ENCODE measurements at regions not wholly inside any gene's neighbourhood (a gene's known extent, or its start where the extent isn't known, plus 50 kb on each side); places are given as distances from the start of the nearest gene placed in this dataset.

DNA sequence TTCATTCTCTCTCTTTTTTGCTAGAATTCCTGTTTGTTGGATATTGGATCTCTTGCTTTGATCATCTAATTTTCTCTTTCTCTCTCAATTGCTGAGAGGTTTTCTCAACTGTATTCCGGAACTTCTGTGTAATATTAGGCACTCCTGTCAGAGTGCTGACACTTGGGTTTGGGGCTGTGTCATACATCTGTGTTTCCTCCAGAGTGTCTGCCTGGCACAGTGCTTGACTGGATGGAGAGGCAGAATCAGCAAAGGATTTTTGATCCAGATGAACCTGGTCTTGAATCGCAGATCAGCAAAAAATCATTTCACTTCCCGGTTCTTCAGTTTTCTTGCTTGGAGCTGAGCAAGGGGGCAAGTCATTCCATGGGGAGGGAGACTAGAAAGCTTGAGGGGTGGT lies 87.7 kb upstream of the CXCR4 start:
- Histone ChIP-seq H3K4me3 (ENCODE audit: low read length) (no peak overlapping the region), H3K27ac (ENCODE audit: low read length) (no peak overlapping the region), H3K9me2 (ENCODE audit: insufficient read depth, low read length) (no peaks in the 10 kb centered on the region), H3K79me2 (replicated peaks; ENCODE audit: insufficient read depth, low read length) (no peaks in the 10 kb centered on the region), H3F3A (ENCODE audit: insufficient read depth, low read length, poor library complexity, severe bottlenecking) (no peaks in the 10 kb centered on the region), H3K4me2 (ENCODE audit: low read length) (no peak overlapping the region), H4K20me1 (ENCODE audit: insufficient read depth) (no peaks in the 10 kb centered on the region), H2AFZ (ENCODE audit: low read depth, low read length) (no peak overlapping the region), H3K9me3 (ENCODE audit: low read length) (no peaks in the 10 kb centered on the region), H3K27me3 (ENCODE audit: insufficient read depth, low read depth, low read length) (no peaks in the 10 kb centered on the region), H3K9ac (ENCODE audit: low read length) (no peak overlapping the region), H3K36me3 (ENCODE audit: insufficient read depth, low read length) (no peaks in the 10 kb centered on the region)
- TF ChIP-seq RAD21 (conservative IDR thresholded peaks at IDR 0.05), result no peak
- TF ChIP-seq, protein P1, sequence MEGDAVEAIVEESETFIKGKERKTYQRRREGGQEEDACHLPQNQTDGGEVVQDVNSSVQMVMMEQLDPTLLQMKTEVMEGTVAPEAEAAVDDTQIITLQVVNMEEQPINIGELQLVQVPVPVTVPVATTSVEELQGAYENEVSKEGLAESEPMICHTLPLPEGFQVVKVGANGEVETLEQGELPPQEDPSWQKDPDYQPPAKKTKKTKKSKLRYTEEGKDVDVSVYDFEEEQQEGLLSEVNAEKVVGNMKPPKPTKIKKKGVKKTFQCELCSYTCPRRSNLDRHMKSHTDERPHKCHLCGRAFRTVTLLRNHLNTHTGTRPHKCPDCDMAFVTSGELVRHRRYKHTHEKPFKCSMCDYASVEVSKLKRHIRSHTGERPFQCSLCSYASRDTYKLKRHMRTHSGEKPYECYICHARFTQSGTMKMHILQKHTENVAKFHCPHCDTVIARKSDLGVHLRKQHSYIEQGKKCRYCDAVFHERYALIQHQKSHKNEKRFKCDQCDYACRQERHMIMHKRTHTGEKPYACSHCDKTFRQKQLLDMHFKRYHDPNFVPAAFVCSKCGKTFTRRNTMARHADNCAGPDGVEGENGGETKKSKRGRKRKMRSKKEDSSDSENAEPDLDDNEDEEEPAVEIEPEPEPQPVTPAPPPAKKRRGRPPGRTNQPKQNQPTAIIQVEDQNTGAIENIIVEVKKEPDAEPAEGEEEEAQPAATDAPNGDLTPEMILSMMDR (IDR thresholded peaks at IDR 0.05; ENCODE audit: poor library complexity, severe bottlenecking), result no peak
- no peak for TF ChIP-seq EZH2 (IDR thresholded peaks at IDR 0.05; ENCODE audit: borderline replicate concordance, insufficient read depth, low read length, poor library complexity, severe bottlenecking)
- TF ChIP-seq TAF1 (IDR thresholded peaks at IDR 0.05; ENCODE audit: low read depth), result no peak
- no peak for TF ChIP-seq POLR2AphosphoS5 (IDR thresholded peaks at IDR 0.05)
- TF ChIP-seq EP300 (conservative IDR thresholded peaks at IDR 0.05; ENCODE audit: poor library complexity, severe bottlenecking), result no peak
- no peak for TF ChIP-seq SMC3 (conservative IDR thresholded peaks at IDR 0.05; ENCODE audit: poor library complexity)
- no peak for TF ChIP-seq MXI1 (conservative IDR thresholded peaks at IDR 0.05; ENCODE audit: poor library complexity, severe bottlenecking)
- TF ChIP-seq, protein P2, sequence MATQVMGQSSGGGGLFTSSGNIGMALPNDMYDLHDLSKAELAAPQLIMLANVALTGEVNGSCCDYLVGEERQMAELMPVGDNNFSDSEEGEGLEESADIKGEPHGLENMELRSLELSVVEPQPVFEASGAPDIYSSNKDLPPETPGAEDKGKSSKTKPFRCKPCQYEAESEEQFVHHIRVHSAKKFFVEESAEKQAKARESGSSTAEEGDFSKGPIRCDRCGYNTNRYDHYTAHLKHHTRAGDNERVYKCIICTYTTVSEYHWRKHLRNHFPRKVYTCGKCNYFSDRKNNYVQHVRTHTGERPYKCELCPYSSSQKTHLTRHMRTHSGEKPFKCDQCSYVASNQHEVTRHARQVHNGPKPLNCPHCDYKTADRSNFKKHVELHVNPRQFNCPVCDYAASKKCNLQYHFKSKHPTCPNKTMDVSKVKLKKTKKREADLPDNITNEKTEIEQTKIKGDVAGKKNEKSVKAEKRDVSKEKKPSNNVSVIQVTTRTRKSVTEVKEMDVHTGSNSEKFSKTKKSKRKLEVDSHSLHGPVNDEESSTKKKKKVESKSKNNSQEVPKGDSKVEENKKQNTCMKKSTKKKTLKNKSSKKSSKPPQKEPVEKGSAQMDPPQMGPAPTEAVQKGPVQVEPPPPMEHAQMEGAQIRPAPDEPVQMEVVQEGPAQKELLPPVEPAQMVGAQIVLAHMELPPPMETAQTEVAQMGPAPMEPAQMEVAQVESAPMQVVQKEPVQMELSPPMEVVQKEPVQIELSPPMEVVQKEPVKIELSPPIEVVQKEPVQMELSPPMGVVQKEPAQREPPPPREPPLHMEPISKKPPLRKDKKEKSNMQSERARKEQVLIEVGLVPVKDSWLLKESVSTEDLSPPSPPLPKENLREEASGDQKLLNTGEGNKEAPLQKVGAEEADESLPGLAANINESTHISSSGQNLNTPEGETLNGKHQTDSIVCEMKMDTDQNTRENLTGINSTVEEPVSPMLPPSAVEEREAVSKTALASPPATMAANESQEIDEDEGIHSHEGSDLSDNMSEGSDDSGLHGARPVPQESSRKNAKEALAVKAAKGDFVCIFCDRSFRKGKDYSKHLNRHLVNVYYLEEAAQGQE (IDR thresholded peaks at IDR 0.05; ENCODE audit: borderline replicate concordance), result no peak

DNA sequence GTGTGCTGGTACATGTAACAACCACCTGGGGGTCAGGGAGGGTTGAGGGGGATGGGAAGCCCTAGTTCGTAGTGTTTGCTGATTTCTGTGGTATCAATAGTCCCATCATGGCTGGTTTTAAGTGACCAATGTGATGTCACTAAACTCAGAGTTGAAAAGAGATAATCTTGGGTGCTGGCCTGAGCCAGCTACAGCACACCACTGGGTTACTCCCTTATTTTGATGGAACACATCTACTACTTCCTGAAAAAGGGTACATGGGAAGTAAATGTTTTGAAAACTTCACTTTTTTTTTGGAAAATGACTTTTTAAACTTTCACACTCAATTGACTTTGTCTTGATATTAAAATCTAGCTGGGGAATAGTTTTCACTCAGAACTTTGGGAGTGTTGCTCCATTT lies 87.0 kb upstream of the CXCR4 start:
- Histone ChIP-seq H3K9ac (ENCODE audit: low read length) (no peak overlapping the region), H2AFZ (ENCODE audit: low read depth, low read length) (no peak overlapping the region), H4K20me1 (ENCODE audit: insufficient read depth) (no peaks in the 10 kb centered on the region), H3K27me3 (ENCODE audit: insufficient read depth, low read depth, low read length) (no peaks in the 10 kb centered on the region), H3K9me2 (ENCODE audit: insufficient read depth, low read length) (no peaks in the 10 kb centered on the region), H3K27ac (ENCODE audit: low read length) (no peak overlapping the region), H3K79me2 (replicated peaks; ENCODE audit: insufficient read depth, low read length) (no peaks in the 10 kb centered on the region), H3K36me3 (ENCODE audit: insufficient read depth, low read length) (no peaks in the 10 kb centered on the region), H3K9me3 (ENCODE audit: low read length) (no peaks in the 10 kb centered on the region), H3F3A (ENCODE audit: insufficient read depth, low read length, poor library complexity, severe bottlenecking) (no peaks in the 10 kb centered on the region), H3K4me3 (ENCODE audit: low read length) (no peak overlapping the region), H3K4me2 (ENCODE audit: low read length) (no peak overlapping the region)
- TF ChIP-seq EZH2 (IDR thresholded peaks at IDR 0.05; ENCODE audit: borderline replicate concordance, insufficient read depth, low read length, poor library complexity, severe bottlenecking) (no peak), MXI1 (conservative IDR thresholded peaks at IDR 0.05; ENCODE audit: poor library complexity, severe bottlenecking) (no peak), SMC3 (conservative IDR thresholded peaks at IDR 0.05; ENCODE audit: poor library complexity) (no peak), POLR2AphosphoS5 (IDR thresholded peaks at IDR 0.05) (no peak), EP300 (conservative IDR thresholded peaks at IDR 0.05; ENCODE audit: poor library complexity, severe bottlenecking) (no peak), TAF1 (IDR thresholded peaks at IDR 0.05; ENCODE audit: low read depth) (no peak), RAD21 (conservative IDR thresholded peaks at IDR 0.05) (no peak)
- TF ChIP-seq, protein P1 (IDR thresholded peaks at IDR 0.05; ENCODE audit: poor library complexity, severe bottlenecking), result no peak
- TF ChIP-seq, protein P2 (IDR thresholded peaks at IDR 0.05; ENCODE audit: borderline replicate concordance), result no peak

Measured in neural cell (in vitro differentiated cells).